ENCODE measurements at regions not wholly inside any gene's neighbourhood (a gene's known extent, or its start where the extent isn't known, plus 50 kb on each side); places are given as distances from the start of the nearest gene placed in this dataset.

DNA sequence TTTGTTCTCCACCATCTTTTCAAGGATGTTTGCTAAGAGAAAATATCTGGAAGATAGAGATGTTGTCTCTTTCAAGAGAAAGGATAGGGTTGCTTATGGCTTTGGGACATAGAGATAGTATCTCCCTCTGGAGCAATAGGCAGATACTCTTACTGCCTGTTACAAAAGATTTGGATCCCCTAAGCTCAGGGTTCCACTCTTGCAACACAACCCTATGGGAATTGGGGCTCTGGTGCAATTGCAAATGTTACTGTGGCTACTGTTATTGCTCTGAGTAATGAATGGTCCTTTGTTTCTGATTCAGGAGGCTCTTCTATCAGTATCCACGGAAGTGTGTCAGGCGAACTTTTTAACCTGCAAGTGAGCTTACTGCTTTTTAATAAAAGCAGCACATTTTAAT, 88.8 kb downstream of the GPR85 start:
- TF ChIP-seq, protein P1, sequence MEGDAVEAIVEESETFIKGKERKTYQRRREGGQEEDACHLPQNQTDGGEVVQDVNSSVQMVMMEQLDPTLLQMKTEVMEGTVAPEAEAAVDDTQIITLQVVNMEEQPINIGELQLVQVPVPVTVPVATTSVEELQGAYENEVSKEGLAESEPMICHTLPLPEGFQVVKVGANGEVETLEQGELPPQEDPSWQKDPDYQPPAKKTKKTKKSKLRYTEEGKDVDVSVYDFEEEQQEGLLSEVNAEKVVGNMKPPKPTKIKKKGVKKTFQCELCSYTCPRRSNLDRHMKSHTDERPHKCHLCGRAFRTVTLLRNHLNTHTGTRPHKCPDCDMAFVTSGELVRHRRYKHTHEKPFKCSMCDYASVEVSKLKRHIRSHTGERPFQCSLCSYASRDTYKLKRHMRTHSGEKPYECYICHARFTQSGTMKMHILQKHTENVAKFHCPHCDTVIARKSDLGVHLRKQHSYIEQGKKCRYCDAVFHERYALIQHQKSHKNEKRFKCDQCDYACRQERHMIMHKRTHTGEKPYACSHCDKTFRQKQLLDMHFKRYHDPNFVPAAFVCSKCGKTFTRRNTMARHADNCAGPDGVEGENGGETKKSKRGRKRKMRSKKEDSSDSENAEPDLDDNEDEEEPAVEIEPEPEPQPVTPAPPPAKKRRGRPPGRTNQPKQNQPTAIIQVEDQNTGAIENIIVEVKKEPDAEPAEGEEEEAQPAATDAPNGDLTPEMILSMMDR (optimal IDR thresholded peaks at IDR 0.05 in 1 of 3, IDR thresholded peaks at IDR 0.05 in 1 of 3, conservative IDR thresholded peaks at IDR 0.05 in 1 of 3; ENCODE audit: extremely low read depth in 1 of 3, insufficient read depth in 2 of 3, low read length in 3 of 3): no peak
- TF ChIP-seq EZH2 (IDR thresholded peaks at IDR 0.05; ENCODE audit: low read length): no peak

All from keratinocyte (primary cell).